Glutamatergic neuron (in vitro differentiated cells): ENCODE measurements at regions not wholly inside any gene's neighbourhood (a gene's known extent, or its start where the extent isn't known, plus 50 kb on each side); places are given as distances from the start of the nearest gene placed in this dataset.

Experiments
- DNase-seq: peaks from one replicate; pipeline ENCODE4 v3.0.0; 2022
- H3K27ac Mint-ChIP-seq: one replicate; pipeline ENCODE4 v1.8.0; 2020; ENCODE audit warnings: mild to moderate bottlenecking, mixed read lengths, inconsistent platforms; ENCODE audit not compliant: unreplicated experiment
- H3K27me3 Mint-ChIP-seq: one replicate; pipeline ENCODE4 v1.8.0; 2020; ENCODE audit warnings: mild to moderate bottlenecking, moderate library complexity, mixed read lengths, inconsistent platforms; ENCODE audit not compliant: unreplicated experiment
- H3K36me3 Mint-ChIP-seq: one replicate; pipeline ENCODE4 v1.8.0; 2020; ENCODE audit warnings: mild to moderate bottlenecking, mixed read lengths, inconsistent platforms; ENCODE audit not compliant: unreplicated experiment
- H3K4me1 Mint-ChIP-seq: one replicate; pipeline ENCODE4 v1.8.0; 2020; ENCODE audit warnings: mild to moderate bottlenecking, low read depth, mixed read lengths, inconsistent platforms; ENCODE audit not compliant: unreplicated experiment
- H3K4me3 Mint-ChIP-seq: one replicate; pipeline ENCODE4 v1.8.0; 2020; ENCODE audit warnings: mild to moderate bottlenecking, mixed read lengths, inconsistent platforms; ENCODE audit not compliant: unreplicated experiment
- H3K9me3 Mint-ChIP-seq: one replicate; pipeline ENCODE4 v1.8.0; 2020; ENCODE audit warnings: mild to moderate bottlenecking, moderate library complexity, mixed read lengths, inconsistent platforms; ENCODE audit not compliant: unreplicated experiment
- CTCF ChIP-seq: fragments of 200-600 bp; sonication (generic); IDR thresholded peaks from one replicate; pipeline ENCODE4 v1.5.0; 2021; ENCODE audit not compliant: partially characterized antibody, unreplicated experiment

GRCh38 chr18:34039201-34039600 lies 185.5 kb downstream of the NOL4 start:
- no peak for DNase-seq
- no peak for TF ChIP-seq CTCF
- Mint-ChIP-seq H3K36me3 (no peaks in the 10 kb centered on the region), H3K4me1 (no peaks in the 10 kb centered on the region), H3K27ac (no peak overlapping the region), H3K9me3 (no peaks in the 10 kb centered on the region), H3K27me3 (no peaks in the 10 kb centered on the region), H3K4me3 (no peak overlapping the region)

GRCh38 chr18:34038086-34038485 lies 186.6 kb downstream of the NOL4 start:
- Mint-ChIP-seq H3K27me3 (no peaks in the 10 kb centered on the region), H3K4me1 (no peaks in the 10 kb centered on the region), H3K4me3 (no peak overlapping the region), H3K27ac (no peak overlapping the region), H3K36me3 (no peaks in the 10 kb centered on the region), H3K9me3 (no peaks in the 10 kb centered on the region)
- DNase-seq, result no peak
- no peak for TF ChIP-seq CTCF

- Mint-ChIP-seq H3K4me1 (no peaks in the 10 kb centered on the region), H3K9me3 (peaks cover 1% of the 10 kb centered on the region), H3K36me3 (no peaks in the 10 kb centered on the region), H3K27me3 (no peaks in the 10 kb centered on the region), H3K27ac (no peak overlapping the region), H3K4me3 (no peak overlapping the region)
- TF ChIP-seq CTCF, result no peak
- DNase-seq, result no peak
Measured at GRCh38 chr18:34033968-34034367, 190.7 kb downstream of the NOL4 start.

GRCh38 chr18:34031810-34032209 lies 192.9 kb downstream of the NOL4 start:
- DNase-seq, result no peak

GRCh38 chr18:34028324-34028723 lies 196.4 kb downstream of the NOL4 start:
- Mint-ChIP-seq H3K4me1 (no peaks in the 10 kb centered on the region), H3K27me3 (no peaks in the 10 kb centered on the region), H3K9me3 (peaks cover 1% of the 10 kb centered on the region), H3K36me3 (no peaks in the 10 kb centered on the region), H3K27ac (no peak overlapping the region), H3K4me3 (no peak overlapping the region)
- no peak for TF ChIP-seq CTCF
- DNase-seq, result no peak

More at GRCh38 chr18:34031810-34032209, 192.9 kb downstream of the NOL4 start:
- Mint-ChIP-seq H3K27ac (no peak overlapping the region), H3K36me3 (no peaks in the 10 kb centered on the region), H3K4me1 (no peaks in the 10 kb centered on the region), H3K4me3 (no peak overlapping the region), H3K27me3 (no peaks in the 10 kb centered on the region), H3K9me3 (peaks cover 1% of the 10 kb centered on the region)
- TF ChIP-seq CTCF, result no peak
